ENCODE measurements at regions not wholly inside any gene's neighbourhood (a gene's known extent, or its start where the extent isn't known, plus 50 kb on each side); places are given as distances from the start of the nearest gene placed in this dataset.
"Not testable (repeated sequence)": the region's sequence is repeated elsewhere in the genome, so short reads cannot be mapped to it uniquely, and the experiment has no call there.

DNA sequence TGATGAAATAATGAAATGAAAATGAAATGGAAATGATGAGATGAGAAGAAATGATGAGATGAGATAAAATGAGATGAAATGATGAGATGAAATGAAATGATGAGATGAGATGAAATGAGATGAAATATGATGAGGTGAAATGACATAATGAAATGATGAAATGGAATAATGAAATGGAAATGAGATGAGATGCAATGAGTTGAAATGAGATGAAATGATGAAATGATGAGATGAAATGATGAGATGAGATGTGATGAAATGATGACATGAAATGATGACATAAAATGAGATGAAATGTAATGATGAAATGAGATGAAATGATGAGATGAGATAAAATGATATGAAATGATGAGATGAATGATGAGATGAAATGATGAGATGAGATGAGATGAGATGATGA is 342.7 kb upstream of the PLGLB1 start:
- TF ChIP-seq, protein P1, sequence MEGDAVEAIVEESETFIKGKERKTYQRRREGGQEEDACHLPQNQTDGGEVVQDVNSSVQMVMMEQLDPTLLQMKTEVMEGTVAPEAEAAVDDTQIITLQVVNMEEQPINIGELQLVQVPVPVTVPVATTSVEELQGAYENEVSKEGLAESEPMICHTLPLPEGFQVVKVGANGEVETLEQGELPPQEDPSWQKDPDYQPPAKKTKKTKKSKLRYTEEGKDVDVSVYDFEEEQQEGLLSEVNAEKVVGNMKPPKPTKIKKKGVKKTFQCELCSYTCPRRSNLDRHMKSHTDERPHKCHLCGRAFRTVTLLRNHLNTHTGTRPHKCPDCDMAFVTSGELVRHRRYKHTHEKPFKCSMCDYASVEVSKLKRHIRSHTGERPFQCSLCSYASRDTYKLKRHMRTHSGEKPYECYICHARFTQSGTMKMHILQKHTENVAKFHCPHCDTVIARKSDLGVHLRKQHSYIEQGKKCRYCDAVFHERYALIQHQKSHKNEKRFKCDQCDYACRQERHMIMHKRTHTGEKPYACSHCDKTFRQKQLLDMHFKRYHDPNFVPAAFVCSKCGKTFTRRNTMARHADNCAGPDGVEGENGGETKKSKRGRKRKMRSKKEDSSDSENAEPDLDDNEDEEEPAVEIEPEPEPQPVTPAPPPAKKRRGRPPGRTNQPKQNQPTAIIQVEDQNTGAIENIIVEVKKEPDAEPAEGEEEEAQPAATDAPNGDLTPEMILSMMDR (IDR thresholded peaks at IDR 0.05), result not testable (repeated sequence)
- not testable (repeated sequence) for TF ChIP-seq POLR2AphosphoS5 (IDR thresholded peaks at IDR 0.05); POLR2A (IDR thresholded peaks at IDR 0.05; ENCODE audit: low read depth); EP300 (IDR thresholded peaks at IDR 0.05)

All from esophagus muscularis mucosa (tissue), 4 donors.